ENCODE measurements at regions not wholly inside any gene's neighbourhood (a gene's known extent, or its start where the extent isn't known, plus 50 kb on each side); places are given as distances from the start of the nearest gene placed in this dataset.

GRCh38 chr2:144125751-144126150 lies 394.2 kb downstream of the ZEB2 start:
- Histone ChIP-seq H3K36me3 (ENCODE audit: control insufficient read depth in 4 of 4, insufficient read depth in 3 of 4, low read depth in 1 of 4, low read length in 3 of 4) (no peaks in the 10 kb centered on the region), H3K9me3 (ENCODE audit: control insufficient read depth in 4 of 4, low read length in 3 of 4) (no peaks in the 10 kb centered on the region), H3K4me3 (ENCODE audit: low read depth in 1 of 3, low read length in 3 of 3) (no peak overlapping the region), H3K27me3 (ENCODE audit: control insufficient read depth in 4 of 4, insufficient read depth in 4 of 4, low read length in 3 of 4) (no peaks in the 10 kb centered on the region), H3K27ac (ENCODE audit: low read depth in 1 of 2, low read length in 2 of 2) (no peak overlapping the region), H3K9ac (ENCODE audit: low read depth in 1 of 2, low read length in 2 of 2) (no peak overlapping the region), H3K4me1 (ENCODE audit: control insufficient read depth in 4 of 4, insufficient read depth in 4 of 4, low read length in 3 of 4) (no peaks in the 10 kb centered on the region)
- TF ChIP-seq NR2F2 (IDR thresholded peaks at IDR 0.05) = no peak
- no peak for TF ChIP-seq YY1 (IDR thresholded peaks at IDR 0.05)
- TF ChIP-seq GABPA (IDR thresholded peaks at IDR 0.05 in 1 of 2, conservative IDR thresholded peaks at IDR 0.05 in 1 of 2) = no peak
- no peak for TF ChIP-seq FOXA2 (IDR thresholded peaks at IDR 0.05)
- no peak for TF ChIP-seq CTCF (IDR thresholded peaks at IDR 0.05; ENCODE audit: low read depth, low read length, missing input control)
- no peak for TF ChIP-seq JUND (IDR thresholded peaks at IDR 0.05)
- TF ChIP-seq TAF1 (conservative IDR thresholded peaks at IDR 0.05) = no peak
- TF ChIP-seq ATF3 (IDR thresholded peaks at IDR 0.05) = no peak
- TF ChIP-seq SP1 (IDR thresholded peaks at IDR 0.05) = no peak
- TF ChIP-seq ZBTB33 (IDR thresholded peaks at IDR 0.05) = no peak
- no peak for TF ChIP-seq RAD21 (IDR thresholded peaks at IDR 0.05)
- no peak for TF ChIP-seq FOXA1 (IDR thresholded peaks at IDR 0.05)
- no peak for TF ChIP-seq EGR1 (IDR thresholded peaks at IDR 0.05; ENCODE audit: low read depth in 2 of 2)
- no peak for TF ChIP-seq MAX (IDR thresholded peaks at IDR 0.05)
- no peak for TF ChIP-seq HNF4A (conservative IDR thresholded peaks at IDR 0.05)
- WGBS = 93% methylated on average over 2 of the region's 2 CpGs
- no peak for DNase-seq (ENCODE audit: low spot score)

- Histone ChIP-seq H3K4me3 (ENCODE audit: low read depth in 1 of 3, low read length in 3 of 3) (no peak overlapping the region), H3K9ac (ENCODE audit: low read depth in 1 of 2, low read length in 2 of 2) (no peak overlapping the region), H3K27me3 (ENCODE audit: control insufficient read depth in 4 of 4, insufficient read depth in 4 of 4, low read length in 3 of 4) (no peaks in the 10 kb centered on the region), H3K9me3 (ENCODE audit: control insufficient read depth in 4 of 4, low read length in 3 of 4) (no peaks in the 10 kb centered on the region), H3K27ac (ENCODE audit: low read depth in 1 of 2, low read length in 2 of 2) (no peak overlapping the region), H3K4me1 (ENCODE audit: control insufficient read depth in 4 of 4, insufficient read depth in 4 of 4, low read length in 3 of 4) (no peaks in the 10 kb centered on the region), H3K36me3 (ENCODE audit: control insufficient read depth in 4 of 4, insufficient read depth in 3 of 4, low read depth in 1 of 4, low read length in 3 of 4) (no peaks in the 10 kb centered on the region)
- no peak for DNase-seq (ENCODE audit: low spot score)
- TF ChIP-seq RXRA (IDR thresholded peaks at IDR 0.05) (no peak), YY1 (IDR thresholded peaks at IDR 0.05) (no peak), HNF4G (IDR thresholded peaks at IDR 0.05) (no peak), JUND (IDR thresholded peaks at IDR 0.05) (no peak), FOXA2 (IDR thresholded peaks at IDR 0.05) (no peak), RAD21 (IDR thresholded peaks at IDR 0.05) (no peak), SP1 (IDR thresholded peaks at IDR 0.05) (no peak), HNF4A (conservative IDR thresholded peaks at IDR 0.05) (no peak), EGR1 (IDR thresholded peaks at IDR 0.05; ENCODE audit: low read depth in 2 of 2) (no peak), CTCF (IDR thresholded peaks at IDR 0.05; ENCODE audit: low read depth, low read length, missing input control) (no peak), NR2F2 (IDR thresholded peaks at IDR 0.05) (no peak), REST (IDR thresholded peaks at IDR 0.05) (no peak), MAX (IDR thresholded peaks at IDR 0.05) (no peak), GABPA (IDR thresholded peaks at IDR 0.05 in 1 of 2, conservative IDR thresholded peaks at IDR 0.05 in 1 of 2) (no peak), TAF1 (conservative IDR thresholded peaks at IDR 0.05) (no peak), ZBTB33 (IDR thresholded peaks at IDR 0.05) (no peak), FOXA1 (IDR thresholded peaks at IDR 0.05) (no peak), ATF3 (IDR thresholded peaks at IDR 0.05) (no peak)
- 93% methylated on average over 4 of the region's 4 CpGs for WGBS
These were observed 395.0 kb downstream of the ZEB2 start for GRCh38 chr2:144124882-144125281.
